MM.1S (cell line): ENCODE measurements at regions not wholly inside any gene's neighbourhood (a gene's known extent, or its start where the extent isn't known, plus 50 kb on each side); places are given as distances from the start of the nearest gene placed in this dataset.

Source experiments
- CTCF ChIP-seq: fragments of 300-600 bp; sonication (generic); IDR thresholded peaks from 2 replicates; pipeline ENCODE4 v1.5.1; 2016; ENCODE audit warnings: antibody characterized with exemption, low read length, mixed read lengths
- EZH2 ChIP-seq: fragments of 300-600 bp; sonication (generic); optimal IDR thresholded peaks from 2 replicates; pipeline ENCODE3; 2017; ENCODE audit warnings: low read depth, mild to moderate bottlenecking, antibody characterized with exemption, low read length, mixed read lengths

GRCh38 chr3:153528473-153528872 lies 366.4 kb downstream of the RAP2B start:
- TF ChIP-seq CTCF = no peak
- TF ChIP-seq EZH2 = no peak
